HG03097 (cell line): ENCODE measurements at regions not wholly inside any gene's neighbourhood (a gene's known extent, or its start where the extent isn't known, plus 50 kb on each side); places are given as distances from the start of the nearest gene placed in this dataset.

Experiments used
- ATAC-seq: cut with Tn5 transposase; IDR thresholded peaks from one replicate; pipeline ENCODE4 v1.9.1; 2021; ENCODE audit not compliant: unreplicated experiment, low FRiP score

GRCh38 chr3:180092889-180093288 lies 56.2 kb upstream of the PEX5L start:
- no peak for ATAC-seq

DNA sequence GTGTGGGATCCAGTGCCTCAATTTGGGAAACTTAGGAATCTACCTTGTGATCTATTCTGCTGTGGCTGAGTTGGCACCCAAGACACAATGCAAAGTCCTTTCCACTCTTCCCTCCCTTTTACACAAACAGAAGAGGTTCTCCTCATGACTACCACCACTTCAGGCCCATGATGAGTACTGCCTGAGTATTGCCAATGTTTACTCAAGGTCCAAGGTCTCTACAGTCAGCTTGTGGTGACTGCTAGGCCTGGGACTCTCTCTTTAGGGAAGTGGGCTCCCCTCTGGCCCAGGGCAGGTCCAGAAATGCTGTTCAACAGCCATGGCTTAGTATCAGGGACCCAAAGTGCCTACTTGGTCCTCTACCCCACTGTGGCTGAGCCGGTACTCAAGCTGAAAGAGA lies 56.8 kb upstream of the PEX5L start:
- ATAC-seq: no peak

GRCh38 chr3:180097626-180098025 lies 60.9 kb upstream of the PEX5L start:
- ATAC-seq: no peak

- ATAC-seq: no peak
Measured at GRCh38 chr3:180102134-180102533, 65.4 kb upstream of the PEX5L start.

GRCh38 chr3:180102604-180103003 lies 65.9 kb upstream of the PEX5L start:
- ATAC-seq: no peak

GRCh38 chr3:180116203-180116602 lies 79.5 kb upstream of the PEX5L start:
- ATAC-seq: no peak

DNA sequence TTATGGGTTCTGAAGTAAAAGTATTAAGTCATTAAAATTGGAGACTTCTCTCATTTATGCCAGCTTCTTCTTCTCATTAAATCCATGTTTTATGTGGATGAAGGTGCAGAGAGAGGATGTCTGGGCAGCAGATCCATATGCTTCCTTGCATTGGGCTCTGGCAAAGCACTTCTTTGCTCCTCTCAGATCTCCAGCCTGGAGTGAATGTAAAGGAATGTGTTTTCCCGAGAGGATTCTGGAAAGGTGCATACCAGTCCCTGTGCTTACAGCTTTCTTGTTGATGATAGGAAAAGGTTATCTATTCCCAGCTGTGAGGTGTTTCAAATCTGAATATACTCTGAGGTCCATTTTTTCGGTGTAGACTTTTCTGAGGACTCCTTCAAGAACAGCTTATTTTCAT lies 79.9 kb upstream of the PEX5L start:
- no peak for ATAC-seq

DNA sequence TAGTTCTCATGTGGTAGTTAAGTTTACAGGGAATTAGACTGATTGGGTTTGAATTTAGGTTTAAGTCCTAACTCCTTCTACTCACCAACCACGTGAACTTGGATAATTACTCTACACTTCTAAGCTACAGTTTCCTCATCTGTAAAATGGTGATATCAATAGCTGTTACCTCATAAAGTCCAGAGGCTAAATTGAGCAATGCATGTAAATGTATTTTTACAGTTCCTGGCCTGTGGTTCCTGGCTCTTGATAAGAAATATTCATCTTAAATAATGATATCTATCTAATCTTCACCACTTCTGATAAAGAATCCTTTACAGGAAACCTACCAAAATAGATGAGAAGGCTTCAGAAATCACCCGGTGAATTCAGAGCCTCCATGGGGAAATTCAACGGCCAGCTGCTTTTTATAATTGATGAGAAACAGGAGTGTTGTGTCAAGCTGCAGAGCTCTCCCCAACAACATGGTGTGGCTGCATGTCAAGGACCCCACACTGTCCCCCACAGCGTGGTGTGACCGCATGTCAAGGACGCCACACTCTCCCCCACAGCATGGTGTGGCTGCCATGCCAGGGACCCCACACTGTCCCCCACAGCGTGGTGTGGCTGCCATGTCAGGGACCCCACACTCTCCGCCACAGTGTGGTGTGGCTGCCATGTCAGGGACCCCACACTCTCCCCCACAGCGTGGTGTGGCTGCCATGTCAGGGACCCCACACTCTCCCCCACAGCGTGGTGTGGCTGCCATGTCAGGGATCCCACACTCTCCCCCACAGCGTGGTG lies 80.8 kb upstream of the PEX5L start:
- ATAC-seq: no peak

- ATAC-seq: no peak
Measured at GRCh38 chr3:180119567-180119966, 82.8 kb upstream of the PEX5L start.

GRCh38 chr3:180123928-180124327 lies 87.2 kb upstream of the PEX5L start:
- ATAC-seq: no peak

DNA sequence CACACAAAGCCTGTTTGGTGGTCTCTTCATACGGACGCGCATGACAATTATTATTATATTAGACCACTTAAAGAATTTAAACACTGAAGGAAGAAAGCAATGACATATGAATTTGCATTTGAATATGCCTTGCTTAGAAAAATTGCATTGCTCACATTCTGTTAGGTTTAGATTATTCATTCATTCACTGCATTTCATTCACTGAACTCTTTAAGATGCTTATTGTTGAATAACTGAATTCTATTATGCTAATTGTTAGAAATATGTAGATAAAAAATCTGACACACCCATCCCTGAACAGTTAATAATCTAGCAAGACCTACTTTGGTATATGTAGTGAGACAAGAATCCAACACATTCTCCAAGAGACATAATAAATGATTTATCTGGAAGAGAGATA lies 94.4 kb upstream of the PEX5L start:
- ATAC-seq: no peak

- ATAC-seq: no peak
Measured at GRCh38 chr3:180135101-180135500, 98.4 kb upstream of the PEX5L start.

GRCh38 chr3:180138871-180139270 lies 102.1 kb upstream of the PEX5L start:
- no peak for ATAC-seq

GRCh38 chr3:180142041-180142440 lies 105.3 kb upstream of the PEX5L start:
- no peak for ATAC-seq

- ATAC-seq: no peak
Measured at GRCh38 chr3:180142472-180142871, 105.7 kb upstream of the PEX5L start.

- no peak for ATAC-seq
Measured at GRCh38 chr3:180161770-180162169, 125.0 kb upstream of the PEX5L start.

- no peak for ATAC-seq
Measured at GRCh38 chr3:180175572-180175971, 138.8 kb upstream of the PEX5L start.

DNA sequence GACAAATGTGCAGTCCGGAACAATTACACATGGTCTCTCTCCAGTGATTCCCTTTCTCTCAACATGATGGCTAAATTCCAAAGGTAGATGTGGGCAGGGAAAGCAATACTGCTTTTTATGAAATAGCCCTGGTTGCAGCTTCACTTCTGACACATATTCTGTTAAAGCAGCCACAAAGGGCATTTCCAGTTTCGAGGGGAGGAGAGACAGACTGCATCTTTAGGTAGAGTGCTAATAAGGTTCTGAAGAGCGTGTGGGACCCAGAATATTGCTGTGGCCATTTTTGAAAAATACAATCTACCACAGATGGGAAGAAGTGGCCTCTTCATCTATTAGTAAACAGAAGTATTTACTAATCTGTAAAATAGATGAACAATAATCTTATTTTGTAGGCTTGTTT lies 139.3 kb upstream of the PEX5L start:
- ATAC-seq: no peak

GRCh38 chr3:180177255-180177654 lies 140.5 kb upstream of the PEX5L start:
- no peak for ATAC-seq

DNA sequence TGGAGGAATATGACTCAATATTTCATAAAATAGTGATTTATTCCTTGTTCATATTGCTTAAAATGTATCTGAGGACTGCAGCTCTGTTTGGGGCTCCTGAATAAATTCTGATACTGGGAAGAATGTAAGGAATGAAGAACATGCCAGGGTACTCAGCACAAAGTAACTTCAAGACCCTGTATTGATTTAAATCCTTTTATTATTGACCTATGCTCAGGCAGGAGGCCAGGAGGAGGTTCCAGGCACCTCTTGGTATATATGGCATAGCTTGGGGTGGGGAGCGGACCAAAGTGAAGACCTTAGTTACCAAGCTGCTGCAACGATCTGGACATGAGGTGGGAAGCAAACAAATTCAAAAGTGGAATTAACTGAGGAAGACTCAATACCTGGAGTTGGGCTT lies 142.8 kb upstream of the PEX5L start:
- ATAC-seq: no peak

GRCh38 chr3:180180795-180181194 lies 144.1 kb upstream of the PEX5L start:
- ATAC-seq: no peak

GRCh38 chr3:180181387-180181786 lies 144.7 kb upstream of the PEX5L start:
- no peak for ATAC-seq

GRCh38 chr3:180183346-180183745 lies 146.6 kb upstream of the PEX5L start:
- ATAC-seq: no peak
